ENCODE measurements at regions not wholly inside any gene's neighbourhood (a gene's known extent, or its start where the extent isn't known, plus 50 kb on each side); places are given as distances from the start of the nearest gene placed in this dataset.
A peak's percentile ranks its signal among the peaks of the same experiment; 100 is the strongest.

DNA sequence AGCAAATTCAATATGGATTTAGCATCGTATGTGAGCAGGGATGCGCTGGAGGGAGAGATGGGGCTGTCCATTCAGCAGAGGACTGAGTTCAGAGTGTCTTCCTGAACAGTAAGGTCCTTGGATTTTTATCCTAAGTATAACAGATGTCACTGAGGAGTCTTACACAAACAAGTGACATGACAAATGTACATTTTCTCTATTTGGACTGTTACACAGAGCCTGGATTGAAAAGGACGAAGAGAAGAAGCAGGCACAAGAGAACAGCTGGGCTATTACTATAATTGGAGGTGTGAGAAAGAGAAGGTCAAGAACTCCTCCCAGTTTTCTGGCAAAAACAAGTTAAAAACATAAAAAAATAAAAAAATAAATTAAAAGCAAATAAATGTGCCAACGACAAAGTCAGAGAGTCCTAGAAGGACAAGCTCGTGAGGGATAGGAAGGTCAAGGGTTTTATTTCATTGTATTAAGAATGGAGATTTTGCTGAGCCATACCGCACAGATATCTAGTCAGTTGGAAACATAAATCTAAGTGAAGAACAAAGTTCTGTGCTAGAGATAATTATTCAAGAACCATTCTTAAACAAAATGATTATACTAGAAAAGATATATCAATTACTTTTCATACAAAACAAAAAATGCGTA is 1186.3 kb downstream of the EFNB2 start:
- DNase-seq (ENCODE audit: low read depth in 1 of 2, low spot score in 1 of 2), result no peak
- no peak overlapping the region for H3K27ac ChIP-seq
- H3K9me3 ChIP-seq (ENCODE audit: low read depth), result no peaks in the 10 kb centered on the region
- no peaks in the 10 kb centered on the region for H3K27me3 ChIP-seq
- H3K4me3 ChIP-seq, result no peak overlapping the region
- TF ChIP-seq, protein P1, sequence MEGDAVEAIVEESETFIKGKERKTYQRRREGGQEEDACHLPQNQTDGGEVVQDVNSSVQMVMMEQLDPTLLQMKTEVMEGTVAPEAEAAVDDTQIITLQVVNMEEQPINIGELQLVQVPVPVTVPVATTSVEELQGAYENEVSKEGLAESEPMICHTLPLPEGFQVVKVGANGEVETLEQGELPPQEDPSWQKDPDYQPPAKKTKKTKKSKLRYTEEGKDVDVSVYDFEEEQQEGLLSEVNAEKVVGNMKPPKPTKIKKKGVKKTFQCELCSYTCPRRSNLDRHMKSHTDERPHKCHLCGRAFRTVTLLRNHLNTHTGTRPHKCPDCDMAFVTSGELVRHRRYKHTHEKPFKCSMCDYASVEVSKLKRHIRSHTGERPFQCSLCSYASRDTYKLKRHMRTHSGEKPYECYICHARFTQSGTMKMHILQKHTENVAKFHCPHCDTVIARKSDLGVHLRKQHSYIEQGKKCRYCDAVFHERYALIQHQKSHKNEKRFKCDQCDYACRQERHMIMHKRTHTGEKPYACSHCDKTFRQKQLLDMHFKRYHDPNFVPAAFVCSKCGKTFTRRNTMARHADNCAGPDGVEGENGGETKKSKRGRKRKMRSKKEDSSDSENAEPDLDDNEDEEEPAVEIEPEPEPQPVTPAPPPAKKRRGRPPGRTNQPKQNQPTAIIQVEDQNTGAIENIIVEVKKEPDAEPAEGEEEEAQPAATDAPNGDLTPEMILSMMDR (IDR thresholded peaks at IDR 0.05; ENCODE audit: low read depth, low read length), result no peak
- no peaks in the 10 kb centered on the region for H3K36me3 ChIP-seq
- no peaks in the 10 kb centered on the region for H3K4me1 ChIP-seq (ENCODE audit: low read depth)

DNA sequence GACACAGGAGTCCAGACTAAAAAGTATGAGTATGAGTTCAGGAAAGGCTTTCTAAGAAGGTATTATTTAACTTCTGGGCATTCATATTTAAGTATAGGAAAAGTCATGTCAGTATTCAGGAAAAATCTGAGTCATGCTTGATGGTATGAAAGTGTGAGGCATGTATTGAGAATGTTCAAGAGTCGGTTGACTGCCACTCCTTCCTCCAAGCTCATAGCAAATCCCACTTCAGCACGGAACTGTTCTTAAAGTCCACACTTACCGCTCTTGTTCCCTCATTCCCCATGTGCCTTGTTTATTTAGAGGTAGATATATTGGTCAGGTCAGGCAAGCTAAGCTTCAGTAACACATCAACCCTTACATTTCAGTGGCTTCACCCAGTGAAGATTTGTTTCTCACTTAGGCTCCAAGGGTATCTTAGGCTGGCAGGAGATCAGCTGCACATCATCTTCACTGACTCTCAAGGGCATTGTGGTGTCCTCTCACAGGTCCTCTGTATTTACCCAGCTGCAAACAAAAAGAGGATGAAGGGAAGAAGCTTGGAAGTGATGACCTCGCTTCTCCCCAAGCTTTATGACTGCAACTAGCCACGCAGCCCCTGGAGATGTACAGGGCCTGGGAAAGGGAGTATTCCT is 1189.2 kb downstream of the EFNB2 start:
- Histone ChIP-seq H3K36me3 (no peaks in the 10 kb centered on the region), H3K27ac (no peak overlapping the region)
- peak in 1 of 2 donors; percentile 39 for DNase-seq (ENCODE audit: low read depth in 1 of 2, low spot score in 1 of 2)

DNA sequence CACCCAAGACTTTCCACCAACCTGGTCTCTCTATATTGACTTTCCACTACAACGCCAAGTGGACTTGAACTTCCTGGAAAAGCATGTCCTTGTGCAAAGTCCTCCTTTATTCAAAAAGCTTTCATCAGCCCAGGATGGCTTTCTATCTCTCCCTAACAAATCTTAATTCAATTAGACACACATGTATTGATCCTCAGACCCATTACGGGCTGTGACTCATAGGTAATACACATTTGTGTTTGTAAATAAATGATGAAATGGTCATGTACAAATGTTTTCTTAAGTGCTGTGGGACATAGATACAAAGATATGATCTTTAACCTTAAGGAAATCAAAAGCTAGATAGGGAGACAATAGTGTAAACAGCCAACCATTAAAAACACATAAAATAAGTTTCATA is 1189.7 kb downstream of the EFNB2 start:
- no peak for DNase-seq (ENCODE audit: low read depth in 1 of 2, low spot score in 1 of 2)
- TF ChIP-seq, protein P1 (IDR thresholded peaks at IDR 0.05; ENCODE audit: low read depth, low read length), result no peak
- Histone ChIP-seq H3K4me1 (ENCODE audit: low read depth) (peaks cover 2% of the 10 kb centered on the region), H3K36me3 (no peaks in the 10 kb centered on the region), H3K27me3 (no peaks in the 10 kb centered on the region), H3K4me3 (no peak overlapping the region), H3K27ac (no peak overlapping the region), H3K9me3 (ENCODE audit: low read depth) (no peaks in the 10 kb centered on the region)

More for the DNA sequence above, 1189.2 kb downstream of the EFNB2 start:
- TF ChIP-seq, protein P1 (IDR thresholded peaks at IDR 0.05; ENCODE audit: low read depth, low read length), result no peak
- Histone ChIP-seq H3K9me3 (ENCODE audit: low read depth) (no peaks in the 10 kb centered on the region), H3K4me3 (no peak overlapping the region), H3K4me1 (ENCODE audit: low read depth) (no peaks in the 10 kb centered on the region), H3K27me3 (no peaks in the 10 kb centered on the region)

DNA sequence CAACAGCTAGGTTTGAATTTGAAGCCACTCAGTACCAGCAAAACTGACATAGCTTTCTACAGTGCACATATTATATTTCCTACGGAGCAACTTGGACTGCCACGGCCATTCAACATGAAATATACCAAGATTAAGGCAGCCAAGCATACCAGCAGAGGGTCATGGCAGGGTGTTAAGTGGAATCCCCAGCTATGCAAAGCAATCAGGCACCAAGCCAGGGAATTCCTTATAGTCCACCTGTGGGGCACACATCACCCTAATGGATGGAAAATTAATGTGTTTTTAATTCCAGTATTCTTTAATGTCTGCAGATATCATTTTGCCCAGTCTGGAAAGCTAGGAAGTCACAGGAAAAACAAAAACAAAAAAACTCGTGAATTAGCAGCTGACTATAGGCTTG is 1190.3 kb downstream of the EFNB2 start:
- Histone ChIP-seq H3K9me3 (ENCODE audit: low read depth) (no peaks in the 10 kb centered on the region), H3K27ac (no peak overlapping the region), H3K4me3 (no peak overlapping the region), H3K4me1 (ENCODE audit: low read depth) (peaks cover 8% of the 10 kb centered on the region), H3K36me3 (no peaks in the 10 kb centered on the region), H3K27me3 (no peaks in the 10 kb centered on the region)
- TF ChIP-seq, protein P1 (IDR thresholded peaks at IDR 0.05; ENCODE audit: low read depth, low read length), result no peak
- no peak for DNase-seq (ENCODE audit: low read depth in 1 of 2, low spot score in 1 of 2)

DNA sequence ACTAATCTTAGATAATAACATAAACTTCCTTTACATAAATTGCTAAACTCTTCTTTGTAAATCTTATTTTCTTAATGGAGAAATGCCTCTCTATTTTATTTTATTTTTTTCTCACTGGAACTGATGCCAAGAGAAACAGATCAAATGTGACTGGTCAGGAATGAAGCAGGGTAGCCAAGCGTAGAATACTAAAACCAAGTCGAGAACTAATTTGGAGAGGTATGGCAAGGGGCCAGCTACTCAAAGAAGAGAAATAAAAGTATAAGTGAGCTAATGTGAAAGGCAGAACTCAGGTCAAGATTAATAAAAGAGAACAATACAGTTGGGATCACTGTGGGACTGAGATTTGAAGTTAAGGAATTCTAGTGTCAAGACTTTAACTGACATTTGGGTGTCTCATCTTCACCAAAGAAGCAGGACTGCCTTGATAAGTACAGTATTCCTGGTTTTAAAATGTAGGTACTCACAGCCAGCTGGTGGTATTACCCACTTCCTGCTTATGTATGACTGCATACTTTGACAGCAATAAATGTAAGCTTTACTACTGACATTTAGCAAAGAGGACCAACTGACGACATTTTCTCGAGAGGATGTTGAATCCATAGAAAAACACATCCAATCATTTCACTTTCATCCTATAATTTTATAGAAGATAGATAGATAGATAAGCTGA is 1192.2 kb downstream of the EFNB2 start:
- TF ChIP-seq, protein P1 (IDR thresholded peaks at IDR 0.05; ENCODE audit: low read depth, low read length), result no peak
- Histone ChIP-seq H3K36me3 (no peaks in the 10 kb centered on the region), H3K9me3 (ENCODE audit: low read depth) (no peaks in the 10 kb centered on the region), H3K4me3 (no peak overlapping the region), H3K27me3 (no peaks in the 10 kb centered on the region), H3K4me1 (ENCODE audit: low read depth) (peaks cover 8% of the 10 kb centered on the region), H3K27ac (no peak overlapping the region)
- no peak for DNase-seq (ENCODE audit: low read depth in 1 of 2, low spot score in 1 of 2)

Data from cardiac muscle cell (in vitro differentiated cells and primary cell).